SHP77 (cell line): ENCODE measurements at regions not wholly inside any gene's neighbourhood (a gene's known extent, or its start where the extent isn't known, plus 50 kb on each side); places are given as distances from the start of the nearest gene placed in this dataset.
"Not testable (repeated sequence)": the region's sequence is repeated elsewhere in the genome, so short reads cannot be mapped to it uniquely, and the experiment has no call there.

Source experiments
- DNase-seq, 2 experiments: peaks; one replicate each; lab custom pipeline; 2025; lab: John Stamatoyannopoulos, UW

DNA sequence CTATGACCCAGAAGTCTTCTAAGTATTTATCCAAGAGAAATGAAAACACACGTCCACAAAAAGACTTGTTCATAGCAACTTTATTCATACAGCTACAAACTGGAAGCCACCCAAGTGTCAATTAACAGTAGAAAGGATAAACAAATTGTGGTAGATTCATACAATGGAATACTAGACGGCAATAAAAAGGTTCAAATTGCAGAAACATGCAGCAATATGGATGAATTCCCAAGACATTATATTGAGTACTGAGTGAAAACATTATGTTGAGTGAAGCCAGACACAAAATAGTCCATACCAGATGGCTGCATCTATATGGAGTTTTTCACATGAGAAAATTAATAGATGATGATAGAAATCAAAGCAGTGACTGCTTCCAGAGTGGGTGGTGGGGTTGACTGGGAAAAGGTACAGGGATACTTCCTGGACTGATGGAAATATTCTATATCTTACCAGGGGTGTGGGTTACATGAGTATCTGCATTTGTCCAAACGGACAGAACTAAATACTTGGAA lies 292.0 kb downstream of the FGFR2 start:
- no peak for DNase-seq

DNA sequence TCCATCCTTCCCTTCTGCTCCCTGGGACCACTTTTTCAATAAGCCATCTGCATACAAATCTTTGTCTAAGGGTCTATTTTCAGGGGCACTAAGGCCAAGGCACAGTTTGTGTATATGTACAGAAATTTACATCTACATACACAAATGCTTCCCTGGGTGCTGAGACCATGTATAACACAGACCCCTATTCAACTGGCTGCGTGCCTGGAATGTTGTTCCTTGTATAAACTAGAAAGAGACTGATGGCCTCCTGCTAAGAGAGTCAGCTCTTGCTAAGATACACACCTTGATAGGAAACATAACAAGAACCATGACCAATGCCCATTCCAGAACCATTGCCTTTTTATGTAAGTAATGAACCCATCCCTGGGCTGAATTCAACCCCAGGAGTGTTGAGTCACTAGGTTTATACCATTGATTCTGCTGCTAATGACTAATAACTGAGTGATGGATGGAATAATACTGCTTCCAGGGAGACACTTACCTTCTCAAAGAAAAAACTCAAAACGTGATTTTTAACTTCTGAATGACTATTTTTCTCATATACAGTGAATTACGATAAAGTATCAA lies 290.7 kb downstream of the FGFR2 start:
- no peak for DNase-seq

DNA sequence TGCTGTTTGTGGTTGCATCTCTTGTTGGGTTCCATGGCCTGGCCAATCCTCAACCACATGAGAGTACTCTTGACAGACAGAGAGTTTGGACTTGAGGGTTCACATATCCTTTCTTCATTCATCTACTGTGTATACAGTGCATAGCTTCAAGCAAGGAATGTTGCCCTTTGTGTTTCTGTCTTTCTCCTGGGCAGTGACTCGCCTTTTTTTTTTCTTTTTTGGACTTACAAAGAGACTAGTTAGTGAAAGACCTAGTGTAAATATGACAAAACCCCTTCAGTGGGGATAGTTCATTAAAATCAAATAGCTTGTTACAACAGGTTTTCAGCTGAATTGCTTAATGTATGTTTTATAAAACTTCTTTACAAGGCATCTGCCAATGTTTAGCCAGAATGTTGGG lies 290.2 kb downstream of the FGFR2 start:
- no peak for DNase-seq

DNA sequence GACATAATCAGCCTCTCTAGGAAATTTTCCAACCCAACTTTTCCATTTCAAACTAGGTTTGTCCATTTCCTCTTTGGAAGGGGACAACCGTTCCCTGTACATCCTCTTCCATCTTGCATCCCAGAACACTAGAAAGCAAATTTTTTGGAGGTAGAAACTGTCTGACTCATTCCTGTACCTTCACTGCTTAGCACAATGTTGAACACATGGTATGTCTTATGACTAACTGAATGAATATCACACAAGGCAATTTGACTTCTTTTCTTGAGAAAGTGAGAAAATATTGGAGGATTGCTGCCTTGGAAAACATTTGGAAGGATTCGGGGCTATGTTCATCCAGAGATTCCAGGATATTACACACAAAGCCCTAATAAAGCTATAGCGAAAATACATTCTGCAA lies 289.1 kb downstream of the FGFR2 start:
- DNase-seq: no peak

DNA sequence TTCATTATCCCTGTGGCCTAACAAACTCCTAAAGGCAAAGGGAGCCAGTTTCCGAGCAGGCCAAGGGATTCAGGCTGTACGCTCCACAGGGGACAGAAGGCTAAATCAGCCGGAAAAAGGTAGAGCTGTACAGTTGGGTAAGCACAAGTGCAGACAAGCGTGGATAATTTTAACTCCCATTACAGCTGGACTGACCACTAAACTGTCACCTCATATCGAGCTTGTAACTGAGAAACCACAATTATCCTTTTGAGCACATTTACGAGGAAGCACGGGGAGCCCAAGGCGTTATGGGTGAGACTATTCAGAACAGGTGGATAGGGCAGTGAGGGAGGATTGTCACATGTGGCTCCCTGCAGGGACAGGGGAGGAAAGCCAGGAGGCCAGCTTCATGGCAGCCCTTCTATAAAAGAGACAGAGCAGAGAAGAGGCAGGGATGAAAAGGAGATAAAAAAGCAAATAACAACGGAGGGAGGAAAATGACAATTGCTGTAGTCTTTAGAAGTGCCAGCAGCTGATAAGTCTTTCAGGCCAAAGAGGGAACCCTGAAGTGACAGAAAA lies 288.0 kb downstream of the FGFR2 start:
- DNase-seq: no peak

DNA sequence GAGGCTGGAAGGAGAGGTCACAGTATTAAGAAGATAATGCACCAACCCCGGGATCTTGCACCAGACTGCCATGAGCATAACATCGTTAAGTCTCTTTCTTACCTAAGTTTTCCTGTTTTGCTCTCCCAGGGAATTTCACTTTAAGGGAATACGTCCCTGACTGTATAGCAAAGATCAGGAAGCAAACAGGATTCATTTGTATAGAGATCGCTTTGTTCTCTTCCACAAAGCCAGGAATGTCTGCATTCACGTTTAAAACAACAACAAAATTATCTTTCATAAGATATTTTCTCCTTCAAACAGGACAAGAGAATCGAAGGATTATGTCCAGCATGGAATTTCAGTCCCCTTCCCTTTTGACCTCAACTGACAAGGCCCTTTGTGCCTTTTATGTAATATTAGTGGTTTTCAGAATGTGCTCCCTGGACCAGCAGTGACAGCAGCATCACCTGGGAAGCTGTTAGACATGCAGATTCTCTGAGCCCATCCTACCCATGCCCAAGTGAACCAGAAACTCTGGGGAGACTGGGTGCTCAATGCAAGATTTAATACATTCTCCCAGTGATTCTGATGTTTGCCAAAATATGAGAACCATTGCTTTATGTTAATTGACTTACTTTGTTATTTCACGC lies 286.3 kb downstream of the FGFR2 start:
- no peak for DNase-seq

DNA sequence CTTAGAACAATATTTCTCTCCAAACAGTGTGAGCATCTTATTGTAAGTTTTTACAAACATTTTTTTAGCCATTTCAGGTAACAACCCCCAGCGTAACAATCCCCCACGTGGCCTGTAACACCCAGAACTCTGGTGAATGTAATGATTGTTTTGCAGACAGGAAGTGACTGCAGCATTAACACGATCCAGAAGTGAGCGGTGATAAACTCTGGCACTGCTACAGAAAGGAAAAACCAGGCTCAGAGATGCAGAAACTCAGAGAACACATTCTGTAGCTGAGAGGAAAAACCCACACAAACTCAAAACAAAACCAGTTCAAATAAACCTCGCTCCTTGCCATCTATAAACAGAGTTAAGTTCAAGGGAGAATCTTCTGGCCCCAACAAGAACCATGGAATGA lies 285.7 kb downstream of the FGFR2 start:
- DNase-seq: no peak

DNA sequence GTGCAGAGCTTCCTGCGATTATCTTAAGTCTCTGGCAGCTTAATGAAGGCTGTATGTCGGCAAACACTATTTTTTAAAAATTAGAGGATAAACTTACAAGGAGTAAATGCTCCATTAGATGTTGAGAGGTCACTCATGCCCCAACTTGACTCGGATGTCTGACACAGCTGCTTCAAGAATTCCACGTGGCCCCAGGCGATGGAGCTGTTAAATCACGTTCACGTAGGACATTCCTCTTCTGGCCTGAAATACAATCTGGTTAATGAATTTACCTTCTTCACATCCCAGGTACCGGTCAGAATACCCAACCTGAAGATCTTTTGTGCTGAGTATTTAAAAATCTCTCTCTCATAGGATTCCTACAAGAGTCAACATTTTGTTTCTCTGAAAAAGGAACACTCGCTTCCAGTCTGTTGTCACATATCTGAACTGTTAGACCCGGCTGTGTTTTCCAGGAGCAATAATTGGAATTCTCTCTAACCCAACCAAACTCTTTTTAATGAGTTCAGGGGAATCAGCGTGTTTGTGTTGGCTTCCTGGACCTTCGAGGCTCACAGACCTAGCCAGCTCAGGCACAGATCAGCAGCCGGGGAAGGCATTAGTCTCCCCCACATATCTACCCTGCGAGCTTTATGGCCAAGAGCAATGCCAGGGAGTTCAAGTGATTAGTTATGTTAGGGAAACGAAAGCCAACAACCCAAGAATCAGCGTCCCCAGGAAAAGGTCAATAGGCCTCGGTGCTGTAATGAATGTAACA lies 284.9 kb downstream of the FGFR2 start:
- no peak for DNase-seq

DNA sequence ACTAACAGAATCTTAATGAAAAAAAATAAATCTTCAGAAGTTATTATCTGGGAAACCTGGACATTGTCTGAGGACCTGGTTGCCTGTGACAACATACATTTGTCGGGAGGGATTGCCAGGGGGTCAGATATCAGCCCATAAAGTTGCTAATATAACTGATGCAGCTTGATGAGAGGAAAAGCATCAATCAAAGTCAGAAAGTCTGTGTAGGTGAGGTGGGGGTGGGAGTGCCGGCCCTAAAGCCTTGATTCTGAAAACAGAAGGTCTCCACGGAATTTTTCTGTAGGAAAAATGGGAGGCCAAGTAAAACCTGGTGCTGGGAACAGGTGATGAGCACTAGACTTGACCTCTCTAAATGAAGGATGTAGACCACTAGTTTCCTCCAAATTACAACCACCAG lies 281.8 kb downstream of the FGFR2 start:
- no peak for DNase-seq

DNA sequence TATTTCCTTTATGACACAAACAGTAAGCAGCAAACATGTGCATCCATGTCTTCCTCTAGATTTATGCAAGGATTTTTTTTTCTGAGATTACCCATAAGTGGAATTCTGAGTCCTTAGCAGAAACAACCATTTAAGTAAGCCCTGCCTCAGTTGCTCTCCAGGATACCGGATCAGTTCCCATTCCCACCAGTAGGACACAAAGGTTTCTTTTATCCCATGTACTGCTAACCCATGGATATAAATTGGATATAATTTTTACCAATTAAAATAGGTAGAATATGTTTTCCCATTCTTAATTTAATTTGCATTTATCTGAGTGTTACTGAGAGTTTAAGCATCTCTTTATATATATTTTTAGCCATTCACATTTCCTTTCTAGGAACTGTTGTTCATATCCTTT lies 280.9 kb downstream of the FGFR2 start:
- DNase-seq: no peak

DNA sequence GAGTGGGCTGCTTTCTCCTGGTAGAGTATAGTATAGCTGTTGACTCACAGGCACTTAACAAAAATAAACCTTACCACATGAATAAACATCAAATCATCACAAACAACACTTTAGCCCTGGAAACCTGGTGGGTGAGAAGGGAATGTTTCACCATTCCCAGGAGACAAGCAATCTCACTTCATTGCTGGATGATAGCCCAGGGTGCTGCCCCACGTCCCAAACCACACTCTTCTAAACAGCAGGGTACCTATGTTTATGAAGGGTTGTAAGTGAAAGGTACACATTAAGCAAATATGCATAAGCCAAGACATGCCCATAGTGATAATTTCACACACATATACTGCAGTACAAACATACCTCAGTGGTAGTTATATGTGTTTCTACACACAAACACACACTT lies 276.2 kb downstream of the FGFR2 start:
- DNase-seq: no peak

DNA sequence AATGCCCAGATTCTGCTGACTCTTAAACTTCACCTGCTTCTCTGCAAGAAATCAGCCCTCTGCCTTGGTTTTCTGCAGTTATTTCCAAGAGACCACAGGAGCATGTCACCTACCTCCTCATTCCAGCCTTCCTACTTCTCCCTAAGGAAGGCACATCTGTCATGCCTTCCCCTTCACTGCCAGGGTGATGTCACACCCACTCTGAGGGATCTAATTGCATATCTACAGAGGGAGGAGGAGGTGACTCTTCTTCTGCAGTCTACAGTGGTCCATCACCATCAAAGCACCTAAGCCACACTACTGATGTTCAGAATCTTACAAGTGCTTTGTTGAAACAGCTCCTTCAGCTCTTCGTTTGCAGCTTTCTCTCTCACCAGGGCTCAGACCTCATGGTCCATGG lies 275.5 kb downstream of the FGFR2 start:
- no peak for DNase-seq

DNA sequence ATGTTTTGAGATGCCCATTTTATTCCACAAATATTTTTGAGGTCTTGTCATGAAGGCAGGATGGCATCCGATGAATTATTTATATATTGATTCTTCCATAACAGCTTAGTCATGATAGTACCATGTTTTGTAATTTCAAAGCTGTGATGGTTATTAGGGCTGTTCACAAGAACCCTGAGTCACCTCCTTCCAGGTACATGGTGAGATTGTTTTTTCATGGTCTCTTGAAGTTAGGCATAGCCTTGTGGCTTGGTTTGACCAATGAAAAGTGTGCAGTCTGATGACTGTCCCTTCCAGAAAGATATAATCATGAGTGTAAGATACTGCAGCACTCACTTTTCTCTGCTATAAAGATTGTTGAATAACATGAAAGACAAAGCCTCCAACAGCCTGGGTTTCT lies 274.8 kb downstream of the FGFR2 start:
- no peak for DNase-seq

DNA sequence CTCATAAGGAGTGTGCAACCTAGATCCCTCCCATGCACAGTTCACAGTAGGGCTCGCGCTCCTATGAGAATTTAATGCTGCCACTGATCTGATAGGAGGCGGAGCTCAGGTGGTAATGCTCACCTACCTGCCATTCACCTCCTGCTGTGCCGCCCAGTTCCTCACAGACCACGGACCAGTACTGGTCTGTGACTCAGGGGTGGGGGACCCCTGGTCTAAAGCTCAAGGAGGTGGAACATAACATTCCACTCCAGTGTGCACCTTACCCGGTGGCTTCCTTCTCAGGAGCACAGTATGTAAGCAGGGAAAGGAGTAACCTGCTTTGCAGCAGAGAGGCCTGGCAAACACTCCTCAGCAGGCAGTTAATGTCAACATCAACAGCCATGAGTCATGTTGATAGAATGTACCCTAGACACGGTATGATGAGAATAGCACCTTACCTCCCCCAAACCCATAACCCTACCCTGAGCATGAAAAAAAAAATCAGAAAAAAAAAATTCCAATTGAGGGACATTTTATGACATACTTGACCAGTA lies 273.5 kb downstream of the FGFR2 start:
- DNase-seq: no peak

DNA sequence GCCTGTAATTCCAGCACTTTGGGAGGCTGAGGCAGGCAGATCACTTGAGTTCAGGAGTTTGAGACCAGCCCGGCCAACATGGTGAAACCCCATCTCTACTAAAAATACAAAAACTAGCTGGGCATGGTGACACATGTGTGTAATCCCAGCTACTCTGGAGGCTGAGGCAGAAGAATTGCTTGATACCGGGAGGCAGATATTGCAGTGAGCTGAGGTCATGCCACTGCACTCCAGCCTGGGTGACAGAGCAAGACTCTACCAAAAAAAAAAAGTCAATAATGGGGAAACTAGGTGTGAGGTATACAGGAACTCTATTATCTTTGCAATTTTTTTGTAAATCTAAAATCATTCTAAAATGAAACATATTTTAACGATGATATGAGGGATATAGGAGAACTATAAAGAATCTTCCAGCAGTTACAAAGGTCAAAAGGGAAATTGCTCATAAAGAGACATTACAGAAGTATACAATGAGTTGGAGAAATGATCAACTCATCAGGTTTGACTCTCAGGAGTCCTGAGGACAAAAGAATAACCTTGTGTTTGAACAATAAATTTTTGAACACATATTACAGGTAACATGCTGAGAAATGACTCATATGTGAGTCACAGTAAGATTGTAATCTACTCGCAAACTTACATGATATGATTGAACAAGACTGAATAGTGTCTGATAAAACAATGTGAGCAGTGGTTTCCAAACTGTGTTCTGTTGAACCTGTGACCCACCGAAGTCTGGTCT lies 272.6 kb downstream of the FGFR2 start:
- no peak for DNase-seq

DNA sequence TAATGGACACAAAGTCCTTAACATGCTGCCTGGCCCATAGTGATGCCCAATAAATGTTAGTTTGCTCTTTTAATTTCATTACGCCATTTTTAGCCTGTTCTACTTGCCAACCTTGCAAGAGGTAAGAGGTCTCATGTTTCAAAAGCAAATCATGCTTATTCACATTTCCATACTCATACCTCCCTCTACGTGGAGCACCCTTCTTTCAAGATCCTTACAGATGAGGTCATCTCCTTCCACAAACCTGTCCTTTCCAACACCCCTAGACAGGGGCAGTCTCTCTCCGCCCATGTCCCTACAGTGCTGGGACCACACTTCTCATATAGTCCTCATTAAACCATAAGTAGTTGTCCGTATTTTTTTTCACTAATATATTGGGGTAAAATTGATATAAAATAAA lies 271.3 kb downstream of the FGFR2 start:
- DNase-seq: no peak

DNA sequence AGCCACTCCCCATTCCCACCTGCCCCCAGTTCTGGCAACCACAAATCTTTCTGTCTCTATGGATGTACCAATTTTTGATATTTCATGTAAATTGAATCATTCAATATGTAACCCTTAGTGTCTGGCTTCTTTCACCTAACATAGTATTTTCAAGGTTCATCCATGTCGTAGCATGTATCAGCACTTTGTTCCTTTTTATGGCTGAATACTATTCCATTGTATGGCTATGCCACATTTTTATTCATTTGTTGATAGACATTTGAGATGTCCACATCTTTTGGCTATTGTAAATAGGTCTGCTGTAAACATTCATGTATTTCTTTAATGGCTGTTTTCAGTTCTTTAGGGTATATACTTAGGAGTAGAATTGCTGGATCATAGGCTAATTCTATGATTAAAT lies 270.5 kb downstream of the FGFR2 start:
- DNase-seq: no peak

DNA sequence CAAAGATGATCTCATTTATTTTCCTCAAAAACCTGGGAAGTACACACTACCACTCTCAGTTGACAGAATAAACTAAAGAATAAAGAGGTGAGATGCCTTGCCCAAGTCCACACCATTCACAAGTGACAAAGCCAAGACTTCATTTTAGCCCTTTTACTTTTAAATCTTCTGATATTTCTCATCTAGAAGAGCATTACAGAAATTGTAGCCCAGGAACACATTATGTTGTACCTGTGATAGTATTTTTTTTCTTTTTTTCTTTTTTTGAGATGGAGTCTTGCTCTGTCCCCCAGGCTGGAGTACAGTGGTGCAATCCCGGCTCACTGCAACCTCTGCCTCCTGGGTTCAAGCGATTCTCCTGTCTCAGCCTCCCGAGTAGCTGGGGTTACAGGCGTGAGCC lies 268.6 kb downstream of the FGFR2 start:
- not testable (repeated sequence) for DNase-seq

DNA sequence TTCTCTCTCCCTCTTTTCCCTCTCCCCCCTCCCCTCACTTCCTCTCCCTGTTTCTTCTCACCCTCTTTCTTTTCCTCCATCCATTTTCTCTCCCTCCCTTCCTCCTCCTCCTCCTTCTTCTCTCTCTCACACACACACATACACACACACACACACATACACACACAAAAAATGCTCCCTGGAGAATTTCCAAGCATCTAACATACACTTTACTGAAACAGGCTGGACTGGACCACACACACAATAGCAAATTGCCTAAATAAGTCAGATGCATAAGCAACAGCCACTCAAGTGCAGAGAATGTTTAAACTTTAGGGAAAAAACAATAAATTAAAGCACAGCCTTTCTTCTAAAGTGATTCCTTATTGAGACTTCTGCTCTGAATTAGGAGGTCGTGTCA lies 267.7 kb downstream of the FGFR2 start:
- no peak for DNase-seq

DNA sequence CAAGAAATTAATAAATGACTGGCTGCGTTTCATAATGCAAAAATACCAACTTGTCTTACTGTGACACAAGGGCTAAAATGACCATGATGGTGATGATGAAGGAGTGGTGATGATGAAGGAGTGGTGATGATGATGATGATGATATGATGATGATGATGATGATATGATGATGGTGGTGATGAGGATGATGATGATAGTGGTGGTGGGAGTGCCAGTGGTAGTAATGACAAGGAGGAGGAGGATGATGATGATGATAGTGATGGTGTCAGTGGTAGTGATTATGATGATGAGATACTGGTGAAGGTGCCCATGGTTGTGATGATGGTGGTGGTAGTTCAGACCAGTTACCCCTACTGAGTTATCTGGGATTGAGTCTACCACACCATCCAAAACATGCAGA lies 265.9 kb downstream of the FGFR2 start:
- DNase-seq: no peak

DNA sequence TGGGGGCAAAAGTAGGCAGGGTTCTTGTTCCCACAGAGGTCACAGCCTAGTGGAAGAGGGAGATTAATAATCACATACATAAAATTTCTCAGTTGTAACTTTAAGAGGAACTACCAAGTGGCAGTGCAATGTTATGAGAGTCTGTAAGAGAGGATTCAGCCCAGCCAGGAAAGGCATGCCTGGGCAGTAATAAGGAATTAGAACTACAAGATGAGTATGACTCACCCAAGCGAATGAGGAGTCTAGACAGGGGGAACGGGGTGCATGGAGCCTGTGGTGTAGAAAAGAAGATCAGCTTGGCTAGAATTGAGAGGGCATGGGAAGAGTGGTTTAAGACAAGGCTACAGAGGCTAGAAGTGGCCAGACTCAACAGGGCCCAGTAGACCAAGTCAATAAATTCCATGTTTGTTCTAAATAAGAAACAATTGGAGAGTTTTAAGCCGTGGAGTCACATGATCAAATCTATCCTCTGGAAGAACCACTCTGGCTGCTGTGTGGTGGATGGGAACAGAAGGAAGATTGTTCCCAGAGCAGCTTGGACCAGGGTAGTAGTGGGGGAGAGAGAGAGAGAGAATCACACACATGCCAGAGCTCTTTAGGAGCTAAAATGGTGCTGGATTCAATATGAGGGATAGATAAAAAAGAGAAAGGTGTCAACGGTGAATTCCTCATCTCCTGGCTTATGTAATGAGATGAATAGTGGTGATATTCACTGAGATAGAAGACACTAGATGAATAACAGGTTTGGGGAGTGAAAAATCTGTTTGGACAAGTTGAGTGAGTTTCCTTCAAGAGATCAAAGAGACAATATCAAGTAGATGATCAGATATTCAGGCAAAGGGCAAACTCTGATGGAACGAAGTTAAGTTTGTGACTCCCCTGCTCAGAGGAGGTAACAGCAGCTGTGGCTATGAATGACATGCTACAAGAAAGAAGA lies 265.1 kb downstream of the FGFR2 start:
- DNase-seq: no peak
